Neural cell (in vitro differentiated cells): ENCODE measurements at regions not wholly inside any gene's neighbourhood (a gene's known extent, or its start where the extent isn't known, plus 50 kb on each side); places are given as distances from the start of the nearest gene placed in this dataset.

Experiments
- H2AFZ ChIP-seq: fragments of 200-600, 300-800 bp; sonication (generic), shearing (Covaris generic); 2 replicates; pipeline ENCODE4 v1.6.0; 2014; ENCODE audit warnings: low read depth, mild to moderate bottlenecking, antibody characterized with exemption, low read length, moderate library complexity
- H3F3A ChIP-seq: fragments of 200-600 bp; shearing (Covaris generic); 2 replicates; pipeline ENCODE4 v1.6.1; 2016; ENCODE audit warnings: mild to moderate bottlenecking, moderate library complexity, mixed read lengths, antibody characterized with exemption, low read length; ENCODE audit not compliant: insufficient read depth, poor library complexity, severe bottlenecking
- H3K27ac ChIP-seq: fragments of 200-600, 300-800 bp; sonication (generic), shearing (Covaris generic); 2 replicates; pipeline ENCODE4 v1.5.1; 2014; ENCODE audit warnings: mild to moderate bottlenecking, low read length, moderate library complexity
- H3K27me3 ChIP-seq: fragments of 300-800, 200-600 bp; sonication (generic), shearing (Covaris generic); 2 replicates; pipeline ENCODE4 v1.6.0; 2014; ENCODE audit warnings: mild to moderate bottlenecking, low read depth, low read length, moderate library complexity; ENCODE audit not compliant: insufficient read depth
- H3K36me3 ChIP-seq: fragments of 300-800, 200-600 bp; sonication (generic), shearing (Covaris generic); 2 replicates; pipeline ENCODE4 v1.5.1; 2014; ENCODE audit warnings: mild to moderate bottlenecking, antibody characterized with exemption, low read length, moderate library complexity; ENCODE audit not compliant: insufficient read depth
- H3K4me2 ChIP-seq: fragments of 300-800, 200-600 bp; sonication (generic), shearing (Covaris generic); 2 replicates; pipeline ENCODE4 v1.6.0; 2014; ENCODE audit warnings: mild to moderate bottlenecking, low read length
- H3K4me3 ChIP-seq: fragments of 300-800, 200-600 bp; sonication (generic), shearing (Covaris generic); 2 replicates; pipeline ENCODE4 v1.5.1; 2014; ENCODE audit warnings: mild to moderate bottlenecking, low read length, moderate library complexity
- H3K79me2 ChIP-seq: fragments of 200-600 bp; shearing (Covaris generic); replicated peaks from 2 replicates; pipeline ENCODE4 v1.6.0; 2014; ENCODE audit warnings: mild to moderate bottlenecking, low read length, moderate library complexity; ENCODE audit not compliant: insufficient read depth
- H3K9ac ChIP-seq: fragments of 300-800, 200-600 bp; sonication (generic), shearing (Covaris generic); 2 replicates; pipeline ENCODE4 v1.6.1; 2016; ENCODE audit warnings: mild to moderate bottlenecking, low read length, mixed read lengths
- H3K9me2 ChIP-seq: fragments of 200-600 bp; shearing (Covaris generic); 2 replicates; pipeline ENCODE4 v1.6.1; 2016; ENCODE audit warnings: mild to moderate bottlenecking, low read length, mixed read lengths; ENCODE audit not compliant: insufficient read depth
- H3K9me3 ChIP-seq: fragments of 200-600, 300-800 bp; sonication (generic), shearing (Covaris generic); 2 replicates; pipeline ENCODE4 v1.6.1; 2016; ENCODE audit warnings: mild to moderate bottlenecking, mixed run types, low read length, moderate library complexity, mixed read lengths
- H4K20me1 ChIP-seq: fragments of 200-600 bp; shearing (Covaris generic); 2 replicates; pipeline ENCODE4 v1.6.1; 2016; ENCODE audit warnings: mild to moderate bottlenecking, mixed run types; ENCODE audit not compliant: insufficient read depth
- CTCF ChIP-seq: fragments of 450-650 bp; IDR thresholded peaks from 2 replicates; pipeline ENCODE4 v1.5.1; 2014; ENCODE audit warnings: antibody characterized with exemption, mild to moderate bottlenecking, moderate library complexity; ENCODE audit not compliant: poor library complexity, severe bottlenecking
- EP300 ChIP-seq: fragments of 450-650 bp; conservative IDR thresholded peaks from 2 replicates; pipeline ENCODE4 v1.6.1; 2014; ENCODE audit warnings: antibody characterized with exemption, mild to moderate bottlenecking, moderate library complexity; ENCODE audit not compliant: poor library complexity, severe bottlenecking
- EZH2 ChIP-seq: fragments of 200-600, 300-800 bp; shearing (Covaris generic), sonication (generic); IDR thresholded peaks from 2 replicates; pipeline ENCODE4 v1.6.1; 2014; ENCODE audit warnings: antibody characterized with exemption, low read length, borderline replicate concordance, mild to moderate bottlenecking; ENCODE audit not compliant: insufficient read depth, poor library complexity, severe bottlenecking
- MXI1 ChIP-seq: fragments of 450-650 bp; conservative IDR thresholded peaks from 2 replicates; pipeline ENCODE4 v1.6.1; 2014; ENCODE audit warnings: antibody characterized with exemption, mild to moderate bottlenecking; ENCODE audit not compliant: poor library complexity, severe bottlenecking
- POLR2AphosphoS5 ChIP-seq: IDR thresholded peaks from 2 replicates; pipeline ENCODE4 v1.6.1; 2012
- RAD21 ChIP-seq: fragments of 450-650 bp; conservative IDR thresholded peaks from 2 replicates; pipeline ENCODE4 v1.6.1; 2014; ENCODE audit warnings: antibody characterized with exemption, mild to moderate bottlenecking, moderate library complexity
- REST ChIP-seq: IDR thresholded peaks from 2 replicates; pipeline ENCODE4 v1.6.1; 2012; ENCODE audit warnings: borderline replicate concordance
- SMC3 ChIP-seq: fragments of 450-650 bp; conservative IDR thresholded peaks from 2 replicates; pipeline ENCODE4 v1.6.1; 2014; ENCODE audit warnings: antibody characterized with exemption, mild to moderate bottlenecking, moderate library complexity; ENCODE audit not compliant: poor library complexity
- TAF1 ChIP-seq: IDR thresholded peaks from 2 replicates; pipeline ENCODE4 v1.6.1; 2012; ENCODE audit warnings: low read depth

- no peak overlapping the region for H3K4me2 ChIP-seq
- no peak overlapping the region for H2AFZ ChIP-seq
- H3K9ac ChIP-seq: no peak overlapping the region
- no peak overlapping the region for H3K4me3 ChIP-seq
- no peaks in the 10 kb centered on the region for H3F3A ChIP-seq
- TF ChIP-seq SMC3: no peak
- TF ChIP-seq TAF1: no peak
- no peak for TF ChIP-seq REST
- no peak for TF ChIP-seq POLR2AphosphoS5
- no peak for TF ChIP-seq EZH2
- no peak for TF ChIP-seq RAD21
- no peak for TF ChIP-seq MXI1
- TF ChIP-seq EP300: no peak
- no peak for TF ChIP-seq CTCF
- H3K9me2 ChIP-seq: no peaks in the 10 kb centered on the region
- H3K27ac ChIP-seq: no peak overlapping the region
- no peaks in the 10 kb centered on the region for H3K27me3 ChIP-seq
- H3K79me2 ChIP-seq: no peaks in the 10 kb centered on the region
- H3K9me3 ChIP-seq: no peaks in the 10 kb centered on the region
- no peaks in the 10 kb centered on the region for H3K36me3 ChIP-seq
- no peaks in the 10 kb centered on the region for H4K20me1 ChIP-seq
Observed at GRCh38 chr4:27830251-27830650, 969.6 kb downstream of the STIM2 start.

- H3K27me3 ChIP-seq: no peaks in the 10 kb centered on the region
- H3K9me3 ChIP-seq: no peaks in the 10 kb centered on the region
Observed at GRCh38 chr4:27835851-27836250, 975.2 kb downstream of the STIM2 start.

More at GRCh38 chr4:27835851-27836250, 975.2 kb downstream of the STIM2 start:
- H3K79me2 ChIP-seq: no peaks in the 10 kb centered on the region
- H3K27ac ChIP-seq: no peak overlapping the region
- H4K20me1 ChIP-seq: no peaks in the 10 kb centered on the region
- no peak overlapping the region for H3K9ac ChIP-seq
- no peaks in the 10 kb centered on the region for H3F3A ChIP-seq
- no peaks in the 10 kb centered on the region for H3K9me2 ChIP-seq
- no peak overlapping the region for H2AFZ ChIP-seq
- TF ChIP-seq SMC3: no peak
- TF ChIP-seq REST: no peak
- no peak for TF ChIP-seq RAD21
- TF ChIP-seq TAF1: no peak
- no peak for TF ChIP-seq MXI1
- TF ChIP-seq EP300: no peak
- no peak for TF ChIP-seq POLR2AphosphoS5
- no peak for TF ChIP-seq CTCF
- no peak for TF ChIP-seq EZH2
- no peak overlapping the region for H3K4me3 ChIP-seq
- no peak overlapping the region for H3K4me2 ChIP-seq
- H3K36me3 ChIP-seq: no peaks in the 10 kb centered on the region
